Superior temporal gyrus (tissue), 1 donor: ENCODE measurements at regions not wholly inside any gene's neighbourhood (a gene's known extent, or its start where the extent isn't known, plus 50 kb on each side); places are given as distances from the start of the nearest gene placed in this dataset.

ENCODE experiments used
- DNase-seq: peaks from one replicate; pipeline ENCODE4 v3.0.0-alpha.2; 2016; ENCODE audit errors: extremely low spot score

- DNase-seq: no peak
Observed at GRCh38 chr16:49216593-49216992, 65.0 kb downstream of the CBLN1 start.

- no peak for DNase-seq
Observed at GRCh38 chr16:49213594-49213993, 68.0 kb downstream of the CBLN1 start.

GRCh38 chr16:49204191-49204590 lies 77.4 kb downstream of the CBLN1 start:
- DNase-seq: no peak

GRCh38 chr16:49203361-49203760 lies 78.3 kb downstream of the CBLN1 start:
- DNase-seq: no peak

- no peak for DNase-seq
Observed at GRCh38 chr16:49201118-49201517, 80.5 kb downstream of the CBLN1 start.

- no peak for DNase-seq
Observed at GRCh38 chr16:49200223-49200820, 81.3 kb downstream of the CBLN1 start.

- no peak for DNase-seq
Observed at GRCh38 chr16:49195237-49195548, 86.4 kb downstream of the CBLN1 start.

DNA sequence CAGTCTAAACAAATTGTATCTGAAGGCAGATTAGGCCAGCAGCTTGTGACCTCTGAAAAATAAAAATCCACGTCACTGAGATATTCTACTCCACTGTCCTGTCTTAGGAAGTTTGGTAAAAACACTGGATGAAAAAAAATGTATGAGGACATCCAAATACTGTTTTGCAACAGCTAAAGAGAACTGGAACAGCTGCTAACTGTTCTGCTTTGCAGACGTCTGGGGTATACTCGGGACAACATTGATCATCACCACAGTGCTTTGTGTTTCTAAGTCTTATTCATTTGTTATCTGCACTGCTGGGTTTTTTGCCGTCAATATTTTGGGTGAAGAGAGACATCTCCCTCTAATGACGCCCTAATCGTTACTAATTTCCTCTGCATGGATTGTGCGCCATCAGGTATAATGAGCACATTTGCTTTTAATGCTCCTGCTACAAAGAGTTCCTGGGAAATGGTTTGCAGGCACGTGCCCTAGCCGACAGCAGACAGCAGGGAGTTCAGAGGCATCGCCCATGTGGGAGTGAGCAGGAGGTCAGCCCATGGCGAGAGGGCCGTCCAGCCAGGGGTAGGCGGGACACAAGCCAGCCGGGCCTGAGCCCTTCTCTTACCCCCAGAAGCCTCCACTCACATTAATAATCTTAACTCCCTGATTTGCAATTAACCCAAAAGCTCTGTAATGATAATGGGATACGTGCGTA lies 87.0 kb downstream of the CBLN1 start:
- DNase-seq: no peak

DNA sequence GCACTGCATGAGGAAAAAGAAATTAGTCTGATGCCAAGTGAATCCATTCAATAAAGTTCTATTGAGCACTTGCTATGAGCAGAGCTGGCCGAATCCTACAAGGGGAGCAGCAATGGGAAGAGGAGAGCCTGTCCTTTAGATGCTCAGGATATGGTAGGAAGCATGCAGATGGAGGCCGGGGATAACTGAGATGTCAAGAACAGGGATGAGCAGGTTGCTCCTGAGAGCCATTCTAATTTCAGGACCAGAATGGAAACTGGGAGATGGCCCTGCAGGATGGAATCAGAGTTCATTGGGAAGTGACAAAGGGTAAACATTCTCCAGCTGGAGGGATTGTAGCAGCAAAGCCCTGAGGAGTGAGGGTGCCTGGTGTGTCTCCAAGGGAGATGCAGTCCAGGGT lies 88.0 kb downstream of the CBLN1 start:
- DNase-seq: no peak

GRCh38 chr16:49189286-49189685 lies 92.4 kb downstream of the CBLN1 start:
- DNase-seq: no peak

- DNase-seq: no peak
Observed at GRCh38 chr16:49183911-49184310, 97.7 kb downstream of the CBLN1 start.

DNA sequence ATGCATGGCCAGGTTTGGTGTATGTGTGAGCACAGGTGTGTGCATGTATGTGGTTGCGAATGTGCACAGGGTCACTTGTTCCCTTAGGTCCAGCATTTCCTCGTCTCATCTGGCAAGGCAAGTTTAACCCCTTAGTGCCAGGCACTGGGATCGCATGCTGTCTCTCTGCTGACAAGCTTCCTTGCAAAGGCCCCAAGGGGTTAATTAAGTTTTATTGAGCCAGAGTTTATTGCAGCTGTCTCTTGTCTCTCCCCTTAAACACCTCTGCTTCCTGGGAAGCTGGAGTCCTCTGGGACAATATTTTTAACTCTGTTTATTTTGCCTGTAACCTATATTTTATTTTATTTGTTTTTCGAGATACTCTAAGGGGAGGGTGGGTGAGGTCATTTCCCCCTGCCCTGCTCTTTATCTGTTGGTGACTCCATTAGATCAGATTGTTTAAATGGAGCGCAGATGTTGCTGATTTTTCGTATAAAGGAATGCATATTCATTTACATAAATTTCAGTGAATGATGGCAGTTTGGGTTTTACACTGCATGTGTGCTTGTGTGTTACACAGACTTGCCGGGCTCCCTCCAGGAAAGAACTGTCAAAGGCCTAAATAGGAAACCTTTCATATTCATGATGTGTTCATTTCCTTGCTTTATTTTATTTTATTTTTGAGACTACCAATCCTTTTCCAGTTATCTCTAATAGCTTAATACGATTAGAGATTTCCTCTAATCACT lies 99.7 kb downstream of the CBLN1 start:
- DNase-seq: no peak

DNA sequence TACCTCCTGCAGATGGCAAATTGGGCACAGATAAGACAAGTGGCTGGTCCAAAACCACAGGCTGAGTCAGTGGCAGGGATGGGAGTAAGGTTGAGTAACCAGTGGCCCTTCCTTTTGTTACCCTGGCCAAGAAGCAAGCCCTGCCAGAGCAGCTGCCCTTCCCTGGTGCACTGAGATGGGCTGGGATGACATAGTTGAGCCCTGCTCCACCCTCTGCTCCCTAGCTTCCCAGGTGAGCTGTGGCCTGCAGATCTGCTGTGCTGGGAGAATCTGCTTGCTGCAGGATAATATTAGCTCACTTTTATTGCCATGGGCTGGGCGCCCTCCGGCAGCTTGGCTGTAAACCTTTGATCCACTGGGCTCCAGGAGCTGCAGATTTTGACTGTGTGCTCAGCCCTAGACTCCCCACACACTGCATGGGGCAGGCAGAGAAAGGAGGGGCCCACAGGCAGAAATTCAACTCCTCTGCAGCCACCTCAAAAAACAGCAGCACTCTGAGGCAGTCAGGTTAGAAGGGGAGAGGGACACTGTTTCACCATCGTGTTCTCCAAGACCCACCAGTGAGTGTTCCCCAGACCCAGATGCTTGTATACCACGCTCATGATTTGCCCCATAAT lies 101.8 kb downstream of the CBLN1 start:
- no peak for DNase-seq

GRCh38 chr16:49168126-49168525 lies 113.5 kb downstream of the CBLN1 start:
- no peak for DNase-seq

- DNase-seq: no peak
Observed at GRCh38 chr16:49165025-49165424, 116.6 kb downstream of the CBLN1 start.

DNA sequence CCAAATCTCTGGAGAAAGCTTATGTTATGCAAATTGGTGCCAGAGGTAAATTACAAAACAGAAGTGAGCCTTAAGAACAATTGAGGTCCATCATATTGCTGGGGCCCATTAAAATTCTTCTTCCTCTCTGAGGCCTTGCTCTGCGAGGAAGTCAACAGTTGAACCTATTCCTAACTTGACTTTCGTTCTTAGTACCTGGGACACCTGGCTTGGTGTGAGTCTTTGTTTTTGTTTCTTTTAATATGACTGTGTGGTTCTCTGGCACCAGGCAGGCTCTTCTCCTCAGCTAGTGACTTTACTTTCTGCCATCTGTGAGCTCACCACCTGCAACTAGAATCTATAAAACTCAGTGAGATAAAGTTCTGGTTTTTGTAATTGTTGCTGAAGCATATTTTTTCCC lies 120.4 kb downstream of the CBLN1 start:
- no peak for DNase-seq

DNA sequence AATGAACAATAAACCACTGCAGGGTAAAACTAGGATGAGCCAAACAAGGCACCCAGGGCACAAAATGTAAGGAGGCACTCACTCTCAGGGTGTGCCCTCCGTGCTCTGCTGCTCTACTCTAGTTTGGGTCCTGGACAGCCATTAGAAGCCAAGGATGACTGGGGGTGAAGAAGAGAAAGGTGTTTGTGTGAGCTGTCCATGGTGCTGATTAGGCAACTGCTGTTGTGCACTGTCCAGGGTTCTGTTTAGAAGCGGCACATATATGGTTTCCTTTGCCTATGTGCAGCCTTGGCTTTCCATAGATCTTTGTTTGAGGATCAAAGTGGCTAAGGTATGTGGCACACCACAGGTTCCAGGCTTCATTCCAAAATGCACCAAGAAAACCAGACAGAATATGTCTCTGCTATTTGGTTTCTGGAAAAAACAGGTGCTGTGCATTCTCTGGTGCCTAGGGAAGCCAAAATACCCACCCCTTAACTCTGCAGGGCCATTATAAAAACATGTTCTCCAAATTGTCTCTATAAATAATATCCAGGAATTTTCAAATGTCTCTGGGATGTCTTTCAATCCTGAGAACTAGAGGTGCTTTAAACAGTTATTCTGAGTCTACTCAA lies 123.5 kb downstream of the CBLN1 start:
- no peak for DNase-seq

DNA sequence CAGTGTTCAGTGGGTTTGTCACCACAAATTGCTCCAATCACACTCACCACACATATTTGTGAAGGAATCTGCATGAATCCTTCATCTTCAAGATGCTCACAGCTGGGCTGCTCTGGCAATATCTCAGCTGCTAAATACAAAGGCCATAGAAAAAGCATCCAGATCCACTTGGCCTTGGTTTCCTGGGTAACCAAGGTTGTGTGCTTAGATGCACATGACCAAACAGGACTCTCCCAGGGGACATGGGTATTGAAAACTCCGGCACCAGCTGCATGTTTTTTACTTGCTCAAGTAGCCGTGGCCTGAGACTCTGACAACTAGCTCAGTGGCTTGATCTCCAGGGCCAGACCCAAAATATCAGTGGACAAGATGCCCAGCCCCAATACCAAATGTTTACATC lies 131.3 kb downstream of the CBLN1 start:
- no peak for DNase-seq

DNA sequence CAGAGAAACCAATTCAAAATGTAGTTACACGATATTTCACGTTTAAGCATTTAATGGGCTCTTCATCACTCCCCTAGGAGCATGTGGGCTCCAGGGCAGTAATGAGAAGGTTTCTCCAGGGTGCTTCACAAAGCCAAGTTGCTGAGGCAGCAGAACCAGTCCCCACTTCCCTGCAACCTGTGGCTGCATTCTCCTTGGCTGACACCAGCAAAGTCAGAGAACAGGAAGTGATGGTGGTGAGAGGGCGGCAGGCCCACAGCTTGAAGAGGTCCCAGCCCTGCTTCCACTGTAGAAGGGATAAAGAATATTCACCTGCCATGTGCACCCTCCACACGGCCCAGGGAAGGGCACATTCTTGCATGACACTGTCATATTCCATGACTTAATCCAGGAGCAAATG lies 133.2 kb downstream of the CBLN1 start:
- DNase-seq: no peak

GRCh38 chr16:49140618-49141017 lies 141.0 kb downstream of the CBLN1 start:
- no peak for DNase-seq

DNA sequence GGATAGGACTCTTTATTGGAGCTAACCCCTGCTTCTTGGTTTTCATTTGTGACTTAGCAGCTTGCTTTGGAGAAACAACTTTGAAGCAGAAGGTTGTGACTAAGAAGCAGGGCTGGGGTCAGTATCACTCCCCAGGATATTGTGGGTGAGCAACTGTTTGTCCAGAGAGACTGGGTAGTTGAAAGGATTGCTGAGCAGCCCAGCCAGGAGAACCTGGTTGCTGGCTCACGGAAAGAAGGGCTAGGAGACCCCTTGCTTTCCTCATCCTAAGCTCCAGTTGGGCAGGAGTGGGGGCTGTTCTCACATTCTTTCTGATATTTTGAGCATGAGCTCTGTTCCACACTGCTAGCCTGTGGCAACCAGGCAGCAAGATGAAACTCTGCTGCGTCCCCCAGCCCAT lies 151.2 kb downstream of the CBLN1 start:
- DNase-seq: no peak

- DNase-seq: no peak
Observed at GRCh38 chr16:49129935-49130334, 151.7 kb downstream of the CBLN1 start.
